Dedifferentiated amniotic fluid mesenchymal stem cell (primary cell): ENCODE measurements at regions not wholly inside any gene's neighbourhood (a gene's known extent, or its start where the extent isn't known, plus 50 kb on each side); places are given as distances from the start of the nearest gene placed in this dataset.

ENCODE experiments used
- DNase-seq: peaks from one replicate; pipeline ENCODE4 v3.0.0-alpha.2; 2016; ENCODE audit errors: extremely low spot score

DNA sequence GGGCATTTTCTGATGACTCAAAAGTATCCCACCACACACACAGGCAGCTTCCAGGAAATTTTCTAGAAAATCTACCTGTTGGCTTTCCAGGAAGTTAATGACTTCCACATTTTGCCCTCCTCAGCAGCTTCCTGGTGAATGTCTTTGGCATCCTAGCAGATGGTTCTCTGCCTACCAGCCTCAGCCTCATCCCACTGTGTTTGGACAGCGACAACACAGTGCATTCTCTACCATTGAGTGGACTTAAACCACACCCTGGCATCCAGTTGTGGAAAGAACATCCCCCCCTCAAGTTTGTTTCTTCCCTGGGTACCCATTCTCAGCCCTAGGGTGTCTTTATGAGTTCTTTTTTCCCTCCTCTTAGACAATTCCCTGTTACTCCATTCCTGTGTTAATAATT is 50.8 kb upstream of the GADL1 start:
- DNase-seq, result no peak

DNA sequence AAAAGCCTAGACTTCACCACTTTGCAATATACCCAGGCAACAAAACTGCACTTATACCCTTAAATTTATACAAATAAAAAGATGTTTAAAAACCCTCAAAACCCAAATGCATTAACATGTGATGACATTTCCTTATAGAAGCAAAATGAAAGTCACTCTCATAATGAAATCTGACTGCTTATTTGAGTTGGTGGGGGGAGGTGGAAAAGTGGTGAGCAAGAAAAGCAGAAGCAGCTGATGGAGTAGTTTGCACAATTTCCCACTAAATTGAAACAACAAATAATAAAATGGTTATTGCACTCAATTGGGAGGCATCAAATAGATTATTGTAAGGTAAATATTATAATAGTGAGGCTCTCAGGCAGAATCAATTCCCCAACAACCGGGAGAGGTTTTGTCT is 54.0 kb upstream of the GADL1 start:
- no peak for DNase-seq

DNA sequence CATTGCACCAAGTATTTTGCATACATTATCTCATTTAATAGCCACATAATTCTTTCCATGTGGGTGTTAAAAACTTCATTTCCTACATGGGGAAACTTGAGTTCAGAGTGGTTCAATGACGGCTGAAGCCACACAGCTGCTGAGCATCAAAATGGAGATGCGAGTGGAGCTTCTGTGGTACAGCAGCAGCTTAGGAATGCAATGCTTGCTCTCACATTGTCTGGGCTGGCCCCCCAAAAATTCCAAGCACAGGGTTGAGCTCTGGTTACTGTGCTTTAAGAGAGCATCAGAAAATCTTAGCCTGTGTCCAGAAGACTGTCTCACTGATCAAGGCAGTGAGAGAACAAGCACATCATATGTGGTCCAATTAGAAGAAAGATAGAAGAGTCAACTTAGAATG is 57.4 kb upstream of the GADL1 start:
- no peak for DNase-seq

DNA sequence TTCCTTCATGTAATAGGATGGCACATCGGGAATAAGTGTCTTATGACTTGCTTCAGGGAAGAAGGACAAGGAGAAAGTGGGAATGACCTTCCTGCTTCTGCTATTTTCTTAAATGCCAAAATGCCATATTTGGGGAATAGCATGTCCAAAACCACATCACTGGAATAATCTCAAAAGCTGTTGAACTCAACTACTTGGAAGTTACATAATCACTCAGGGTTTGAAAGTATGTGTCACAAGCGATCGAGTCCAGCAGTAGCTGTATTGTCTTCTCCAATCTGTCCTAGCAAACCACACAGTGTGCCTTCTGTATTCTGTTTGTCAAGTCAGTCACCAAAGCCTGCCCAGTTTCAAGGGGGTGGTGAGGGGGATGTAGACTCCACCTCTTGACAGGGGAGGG is 58.3 kb upstream of the GADL1 start:
- DNase-seq, result no peak

DNA sequence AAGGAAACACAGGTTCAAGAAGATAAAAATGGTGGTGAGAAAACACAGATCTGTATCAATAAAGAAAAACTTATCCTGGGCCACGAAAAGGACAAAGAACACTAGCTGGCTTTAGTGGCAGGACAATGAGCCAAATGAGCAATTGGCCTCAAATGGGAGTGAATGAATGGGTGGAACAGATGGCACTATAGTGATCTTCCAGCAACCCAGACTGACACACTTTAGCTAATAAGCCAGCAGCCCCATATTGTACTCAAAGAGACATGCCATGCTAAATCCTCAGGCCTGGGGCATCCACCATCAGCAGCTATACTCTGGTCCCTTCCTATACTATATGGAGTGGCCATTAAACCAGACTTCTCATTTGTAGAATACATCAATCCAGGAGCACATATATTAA is 60.0 kb upstream of the GADL1 start:
- no peak for DNase-seq

DNA sequence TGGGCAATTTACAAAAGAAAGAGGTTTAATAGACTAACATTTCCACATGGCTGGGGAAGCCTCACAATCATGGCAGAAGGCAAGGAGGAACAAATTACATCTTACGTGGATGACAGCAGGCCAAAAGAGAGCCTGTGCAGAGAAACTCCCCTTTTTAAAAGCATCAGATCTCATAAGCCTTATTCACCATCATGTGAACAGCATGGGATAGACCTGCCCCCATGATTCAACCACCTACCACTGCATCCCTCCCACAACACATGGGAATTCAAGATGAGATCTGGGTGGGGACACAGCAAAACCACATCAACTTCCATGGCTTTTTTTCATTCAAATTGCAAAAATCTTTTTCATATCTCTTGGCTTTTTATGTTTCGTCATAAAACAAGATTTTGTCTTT is 67.6 kb upstream of the GADL1 start:
- DNase-seq, result no peak

DNA sequence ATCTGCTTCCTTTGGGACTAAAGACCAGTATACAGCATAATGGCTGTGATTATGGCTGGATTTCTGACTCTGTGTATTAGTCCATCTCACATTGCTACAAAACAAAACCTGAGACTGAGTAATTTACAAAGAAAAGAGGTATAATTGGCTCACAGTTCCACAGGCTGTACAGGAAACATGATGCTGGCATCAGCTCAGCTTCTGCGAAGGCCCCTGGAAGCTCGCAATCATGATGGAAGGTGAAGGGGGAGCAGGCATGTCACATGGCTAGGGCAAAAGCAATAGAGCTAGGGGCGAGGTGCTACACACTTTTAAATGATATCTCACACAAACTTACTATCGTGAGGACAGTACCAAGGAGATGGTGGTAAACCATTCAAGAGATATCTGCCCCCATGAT is 68.0 kb upstream of the GADL1 start:
- DNase-seq, result no peak

DNA sequence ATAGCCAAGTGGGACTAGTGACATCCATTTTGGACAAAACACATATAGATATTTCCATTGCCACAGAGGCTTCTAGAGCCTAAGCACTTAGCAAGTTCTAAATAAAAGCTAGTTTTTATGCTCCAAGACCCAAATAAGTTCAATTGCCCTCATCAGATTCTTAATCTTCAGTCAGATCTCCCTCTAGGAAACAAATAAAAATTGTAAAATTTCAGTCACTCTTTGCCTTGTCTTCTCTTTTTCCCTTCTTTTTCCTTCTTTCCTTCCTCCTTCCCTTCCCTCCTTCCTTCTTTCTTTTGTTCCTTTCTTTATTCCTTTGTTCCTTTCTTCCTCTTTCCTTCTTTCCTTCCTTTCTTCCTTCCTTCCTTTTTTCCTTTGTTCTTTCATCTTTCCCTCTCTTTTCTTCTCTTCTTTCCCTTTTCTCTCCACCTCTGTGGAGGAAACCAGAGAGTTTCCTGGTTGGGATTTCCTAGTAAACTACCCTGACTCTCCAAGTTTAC is 68.8 kb upstream of the GADL1 start:
- no peak for DNase-seq

DNA sequence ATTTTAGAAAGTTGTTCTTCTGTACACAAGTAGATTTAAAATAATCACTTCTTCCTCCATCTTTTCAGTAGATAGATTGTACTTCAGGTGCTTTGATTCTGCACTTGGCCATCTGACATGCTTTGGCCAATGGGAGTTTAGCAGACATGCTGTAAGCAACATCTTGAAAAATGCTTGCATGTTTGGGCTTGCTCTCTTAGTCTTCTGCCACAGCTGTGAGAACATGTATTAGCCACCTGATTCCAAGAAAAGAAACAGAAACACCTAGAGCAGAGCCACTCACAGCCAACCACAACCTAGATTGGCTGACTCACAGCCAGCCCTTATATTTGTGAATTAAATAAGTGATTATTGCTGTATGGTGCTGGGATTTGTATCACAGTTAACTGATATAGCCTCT is 70.2 kb upstream of the GADL1 start:
- DNase-seq, result no peak

DNA sequence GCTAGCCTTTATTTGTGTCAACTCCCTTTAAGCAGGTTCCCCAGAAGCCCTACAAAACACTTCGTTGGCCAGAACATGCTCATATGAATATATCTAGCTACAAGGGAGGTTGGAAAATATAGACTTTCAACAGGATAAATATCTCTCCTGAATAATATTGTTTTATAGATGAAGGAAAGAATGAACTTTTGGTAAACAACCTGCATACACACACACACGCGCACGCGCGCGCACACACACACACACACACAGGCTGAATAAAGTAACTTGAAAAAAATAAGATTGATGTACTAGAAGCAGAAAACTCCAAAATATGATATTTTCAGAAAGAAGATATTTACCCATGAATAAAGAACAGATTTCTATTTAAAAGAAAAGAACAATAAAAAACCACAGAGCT is 72.4 kb upstream of the GADL1 start:
- no peak for DNase-seq

DNA sequence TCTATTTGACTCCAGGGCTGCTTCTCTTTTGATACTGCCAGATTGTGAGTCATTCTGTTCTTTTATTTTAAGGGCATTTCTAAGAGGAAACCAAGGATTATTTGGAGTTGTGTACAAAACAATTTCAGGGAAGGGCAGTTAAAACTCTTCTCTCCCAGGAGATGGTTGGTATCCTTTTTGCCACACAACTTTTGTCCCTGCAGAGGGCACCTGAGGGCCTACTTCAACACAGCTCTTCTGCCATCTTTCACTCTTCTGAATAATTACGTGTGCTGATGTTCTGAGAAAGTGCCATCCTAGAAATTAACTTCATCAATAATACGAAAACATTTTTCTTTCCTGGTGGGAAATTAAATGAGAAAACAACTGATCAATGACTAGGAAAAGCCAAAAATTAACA is 75.7 kb upstream of the GADL1 start:
- DNase-seq, result no peak

DNA sequence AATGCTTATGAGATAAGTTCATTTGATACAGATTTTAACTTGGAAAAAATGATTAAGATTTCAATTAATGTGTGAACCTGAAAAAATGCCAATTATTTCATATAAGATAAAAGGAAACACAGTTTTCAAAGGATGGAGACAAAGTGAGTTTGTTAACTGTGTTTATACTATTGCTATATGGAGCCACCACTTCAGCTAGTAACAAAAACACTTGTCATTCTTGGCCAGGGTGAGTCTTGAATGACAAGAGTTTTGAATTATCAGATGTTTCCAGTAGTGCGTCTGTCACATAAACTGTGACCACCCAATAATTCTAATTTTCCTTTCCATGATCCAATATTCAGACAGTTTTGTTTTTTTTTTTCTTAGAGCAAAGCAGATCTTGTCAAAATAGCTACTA is 78.0 kb upstream of the GADL1 start:
- DNase-seq, result no peak

DNA sequence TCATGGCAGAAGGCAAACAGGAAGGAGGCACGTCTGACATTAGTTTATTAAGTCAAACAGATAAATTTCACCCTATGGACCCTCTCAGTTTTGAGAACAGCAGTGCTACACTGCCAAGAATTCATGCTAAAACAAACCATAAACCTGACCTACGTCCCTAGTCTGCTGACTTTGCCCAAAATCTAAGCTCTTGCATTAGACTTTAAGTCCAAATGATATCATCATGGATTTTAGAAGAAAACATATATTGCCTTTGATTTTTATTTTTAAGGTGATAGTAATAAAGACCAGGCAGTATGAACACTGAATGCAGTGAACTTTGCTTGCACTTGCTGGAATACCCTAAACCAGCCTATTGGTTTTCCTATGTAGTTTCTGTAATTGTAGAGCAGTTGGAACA is 79.6 kb upstream of the GADL1 start:
- DNase-seq, result no peak

DNA sequence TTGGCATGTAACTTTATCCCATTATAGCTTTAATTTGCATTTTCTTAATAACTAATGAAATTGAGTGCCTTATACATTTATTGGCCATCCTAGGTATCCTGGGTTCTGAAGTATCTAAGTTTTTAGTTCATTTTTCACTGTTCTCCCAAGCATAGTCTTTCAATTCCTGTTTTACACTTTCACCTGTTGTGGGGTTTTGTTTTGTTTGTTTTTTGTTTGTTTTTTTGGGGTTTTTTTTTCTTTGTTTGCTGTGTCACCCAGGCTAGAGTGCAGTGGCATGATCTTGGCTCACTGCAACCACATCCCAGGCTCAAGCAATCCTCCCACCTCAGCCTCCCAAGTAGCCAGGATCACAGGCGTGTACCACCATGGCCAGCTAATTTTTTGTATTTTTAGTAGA is 83.1 kb upstream of the GADL1 start:
- DNase-seq, result no peak

DNA sequence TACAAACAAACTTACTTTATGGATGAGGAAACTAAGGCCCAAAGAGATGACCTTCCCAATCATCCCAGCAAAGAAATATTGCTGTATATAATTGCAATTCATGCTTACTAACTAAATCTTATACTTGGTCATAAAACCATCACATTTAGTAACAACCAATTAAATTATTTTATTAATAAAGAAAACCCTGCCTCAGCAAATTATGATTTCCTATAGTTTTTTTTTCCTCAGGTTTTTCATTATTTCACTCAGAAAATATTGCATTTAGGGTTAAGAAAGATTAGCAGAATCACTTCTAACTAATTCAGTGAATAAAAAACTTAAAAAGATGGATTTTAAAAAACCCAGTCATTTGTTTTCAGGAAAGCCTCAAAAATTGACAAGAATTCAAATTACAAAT is 86.5 kb upstream of the GADL1 start:
- DNase-seq, result no peak

DNA sequence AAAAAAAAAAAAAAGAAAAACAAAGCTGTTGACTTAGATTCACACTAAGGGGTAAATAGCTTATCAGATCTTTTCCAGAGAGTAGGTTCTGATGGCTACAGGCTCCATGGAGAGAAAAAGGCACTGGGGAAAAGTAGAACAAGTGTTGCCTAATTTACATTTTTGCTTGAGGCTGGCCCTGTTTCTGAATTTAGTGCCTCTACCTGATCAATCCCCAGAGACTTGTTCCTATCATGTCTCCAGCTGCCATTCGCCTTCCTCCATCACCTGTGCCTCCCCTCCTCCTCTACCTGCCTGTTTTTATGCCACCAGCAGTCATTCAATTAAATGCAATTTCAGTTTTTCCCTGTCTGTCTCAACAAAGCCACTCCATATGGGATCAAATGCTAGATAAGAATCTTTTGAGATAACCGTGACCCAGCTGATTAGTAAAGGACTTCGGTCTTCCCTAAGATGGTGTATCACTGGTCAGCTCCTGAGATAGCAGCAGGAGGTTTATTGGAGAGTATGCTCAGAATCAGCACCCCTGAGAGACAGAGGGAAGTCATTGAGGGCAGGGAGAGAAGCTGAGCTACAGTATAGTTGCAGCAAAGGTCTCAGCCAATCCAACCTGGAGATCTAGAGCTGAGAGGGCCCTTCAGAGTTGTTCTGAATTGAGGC is 88.1 kb upstream of the GADL1 start:
- no peak for DNase-seq

DNA sequence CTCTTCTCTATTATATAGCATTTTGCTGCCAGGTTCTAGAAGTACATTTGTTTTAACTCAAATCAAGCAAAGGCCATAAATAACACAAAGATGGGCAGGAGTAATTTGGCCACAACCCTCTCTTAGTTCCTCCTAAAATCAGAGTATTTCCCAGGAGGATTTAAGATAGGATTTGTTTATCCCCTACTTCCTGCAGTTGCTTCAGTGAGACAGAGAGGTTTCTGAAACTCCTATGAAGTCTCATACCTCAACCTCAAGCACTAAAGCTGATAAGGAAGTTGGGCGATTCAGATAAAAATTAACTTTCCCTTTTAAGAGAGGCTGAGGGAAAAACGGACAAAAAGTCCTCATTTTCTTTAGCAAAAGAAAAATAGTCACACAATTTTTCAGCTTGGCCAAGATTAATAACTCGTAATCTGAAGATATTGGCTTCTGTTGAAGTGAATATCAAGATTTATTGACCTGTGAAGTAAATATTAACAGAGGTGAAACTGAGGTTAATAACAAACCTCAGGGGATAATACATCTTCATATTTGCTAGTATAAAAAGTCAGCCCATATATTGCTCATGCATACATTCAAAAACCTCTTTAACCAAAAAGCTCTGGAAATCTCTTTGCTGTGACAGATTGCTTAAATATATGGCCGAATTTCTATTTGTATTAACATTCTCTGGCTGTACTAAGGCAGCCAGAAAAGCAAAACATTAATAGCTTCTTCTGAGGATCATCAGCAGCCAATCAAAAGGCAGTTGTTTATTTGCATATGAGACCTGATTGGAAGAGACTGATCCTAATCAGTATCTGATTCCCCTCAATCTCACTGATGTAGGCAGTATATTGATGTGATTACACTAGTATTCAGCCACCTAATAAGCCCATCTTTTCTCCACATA is 90.6 kb upstream of the GADL1 start:
- DNase-seq, result no peak

DNA sequence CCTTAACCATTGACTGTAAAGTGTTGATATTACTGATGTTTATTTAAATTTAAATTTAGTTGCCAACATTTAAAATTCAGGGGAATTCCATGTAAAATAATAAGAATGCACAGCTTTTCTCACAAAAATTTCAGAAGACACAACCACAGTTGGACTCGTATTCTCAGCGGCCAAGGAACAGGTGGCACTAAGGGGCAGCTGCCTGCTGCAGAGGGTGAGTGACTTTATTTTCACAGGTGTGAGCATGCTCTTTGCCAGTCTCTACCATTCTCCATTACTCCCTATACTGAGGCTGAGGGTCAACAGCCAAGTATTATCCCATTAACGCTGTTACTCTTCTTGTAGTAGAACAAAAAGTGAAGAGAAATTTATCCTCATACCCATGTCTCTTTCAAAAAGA is 92.1 kb upstream of the GADL1 start:
- DNase-seq, result no peak

DNA sequence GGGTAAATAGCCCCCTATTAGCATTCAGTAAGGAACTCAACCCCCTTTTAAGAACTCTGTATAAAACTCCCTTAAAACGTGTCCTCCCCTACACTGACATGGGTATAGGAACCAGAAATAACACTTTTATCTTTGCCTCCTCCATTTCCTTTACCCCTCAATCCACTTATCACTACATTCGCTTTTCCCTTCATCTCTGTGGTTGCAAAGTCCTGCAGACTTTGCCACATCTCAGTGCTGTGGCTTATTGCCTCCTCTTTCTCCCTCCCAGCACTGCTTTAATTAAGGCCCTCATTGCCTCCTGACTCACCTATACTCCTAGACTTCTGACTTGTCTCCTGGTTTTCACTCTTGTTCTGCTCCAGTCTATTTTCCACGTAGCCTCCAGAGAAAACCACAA is 94.3 kb upstream of the GADL1 start:
- no peak for DNase-seq

DNA sequence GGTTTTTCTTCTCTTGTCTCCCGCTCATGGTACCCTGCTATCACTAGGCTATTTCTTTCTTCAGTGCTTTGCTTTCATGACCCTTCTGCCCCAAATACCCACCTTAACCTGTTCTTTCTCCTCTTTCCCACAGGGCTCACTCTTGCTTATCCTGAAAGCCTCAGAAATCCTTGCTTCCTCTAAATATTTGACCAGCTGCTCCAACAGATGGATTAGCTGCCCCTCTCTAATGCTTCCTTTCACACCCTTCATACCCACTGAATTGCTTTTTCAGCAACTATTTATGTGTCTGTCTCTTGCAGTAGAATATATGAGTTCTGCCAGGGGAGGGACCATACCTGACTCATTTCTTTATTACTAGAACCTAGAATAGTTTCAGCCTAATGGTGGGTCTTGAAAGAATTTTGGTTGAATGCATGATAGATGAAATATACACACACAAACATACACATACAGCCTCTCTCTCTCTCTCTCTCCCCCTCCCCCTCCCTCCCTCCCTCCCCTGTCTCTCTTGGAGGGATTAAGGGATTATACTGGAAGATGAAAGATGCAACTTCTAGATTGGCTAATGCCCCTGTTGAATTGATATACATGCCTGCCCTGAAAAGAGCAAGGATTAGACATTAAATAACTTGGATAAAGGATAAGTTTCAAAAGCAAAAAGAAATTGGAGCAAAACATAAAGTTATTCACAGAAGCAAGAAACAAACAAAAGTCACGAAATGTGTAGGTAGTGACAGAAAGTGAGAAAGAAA is 95.0 kb upstream of the GADL1 start:
- DNase-seq, result no peak

DNA sequence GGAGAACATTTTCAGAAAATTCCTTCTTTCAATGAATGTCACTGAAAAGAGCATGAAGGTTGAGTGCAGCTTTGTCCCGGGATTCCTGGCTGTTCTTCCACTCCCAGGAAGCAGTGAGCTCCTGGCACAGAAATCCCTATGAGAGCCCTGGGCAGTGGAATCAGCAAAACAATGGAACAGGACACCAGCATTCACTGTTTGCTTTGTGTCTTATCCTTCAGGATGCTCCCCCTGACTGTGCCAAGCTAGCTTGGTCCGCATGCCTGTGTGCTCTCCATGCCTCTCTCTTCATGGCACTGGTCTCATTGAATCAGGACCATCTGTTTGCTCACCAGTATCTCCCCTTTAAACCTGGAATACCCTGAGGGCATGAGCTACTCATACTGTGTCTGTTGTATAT is 102.0 kb upstream of the GADL1 start:
- DNase-seq, result no peak

DNA sequence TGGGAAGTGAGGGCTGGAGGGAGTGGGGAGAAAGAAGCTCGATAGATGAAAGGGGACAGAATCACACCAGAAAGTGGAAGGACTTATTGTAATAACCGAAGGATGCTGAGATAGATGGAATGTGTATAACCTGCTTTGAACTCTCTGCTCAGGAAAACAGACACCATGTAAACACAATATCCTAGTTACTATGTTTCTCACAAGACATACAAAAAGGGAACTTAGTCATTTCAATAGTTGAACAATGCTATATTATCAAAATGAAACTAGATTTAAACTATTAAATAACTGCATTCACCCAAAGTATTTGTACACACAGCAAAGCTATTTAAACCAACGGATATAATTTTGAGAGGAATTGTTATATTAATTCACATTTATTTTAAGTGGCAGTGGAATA is 108.3 kb upstream of the GADL1 start:
- no peak for DNase-seq
